ENCODE measurements at regions not wholly inside any gene's neighbourhood (a gene's known extent, or its start where the extent isn't known, plus 50 kb on each side); places are given as distances from the start of the nearest gene placed in this dataset.

GRCh38 chr11:87484566-87484965, 446.8 kb downstream of the TMEM135 start (continued):
- no peak for TF ChIP-seq ZBTB33 (IDR thresholded peaks at IDR 0.05)
- no peak for TF ChIP-seq TAF1 (conservative IDR thresholded peaks at IDR 0.05)
- no peak for TF ChIP-seq RXRA (IDR thresholded peaks at IDR 0.05)

- Histone ChIP-seq H3K9me3 (ENCODE audit: control insufficient read depth in 4 of 4, low read length in 3 of 4) (no peaks in the 10 kb centered on the region), H3K27ac (ENCODE audit: low read depth in 1 of 2, low read length in 2 of 2) (no peak overlapping the region), H3K4me1 (ENCODE audit: control insufficient read depth in 4 of 4, insufficient read depth in 4 of 4, low read length in 3 of 4) (no peaks in the 10 kb centered on the region), H3K9ac (ENCODE audit: low read depth in 1 of 2, low read length in 2 of 2) (no peak overlapping the region), H3K36me3 (ENCODE audit: control insufficient read depth in 4 of 4, insufficient read depth in 3 of 4, low read depth in 1 of 4, low read length in 3 of 4) (no peaks in the 10 kb centered on the region), H3K4me3 (ENCODE audit: low read depth in 1 of 3, low read length in 3 of 3) (no peak overlapping the region), H3K27me3 (ENCODE audit: control insufficient read depth in 4 of 4, insufficient read depth in 4 of 4, low read length in 3 of 4) (no peaks in the 10 kb centered on the region)
- WGBS, result 56% methylated on average over 2 of the region's 2 CpGs
- TF ChIP-seq SP1 (IDR thresholded peaks at IDR 0.05) (no peak), HNF4A (conservative IDR thresholded peaks at IDR 0.05) (no peak), ATF3 (IDR thresholded peaks at IDR 0.05) (no peak), REST (IDR thresholded peaks at IDR 0.05) (no peak), MAX (IDR thresholded peaks at IDR 0.05) (no peak), FOXA1 (IDR thresholded peaks at IDR 0.05) (no peak), JUND (IDR thresholded peaks at IDR 0.05) (no peak), FOXA2 (IDR thresholded peaks at IDR 0.05) (no peak), NR2F2 (IDR thresholded peaks at IDR 0.05) (no peak), GABPA (IDR thresholded peaks at IDR 0.05 in 1 of 2, conservative IDR thresholded peaks at IDR 0.05 in 1 of 2) (no peak), RAD21 (IDR thresholded peaks at IDR 0.05) (no peak), TAF1 (conservative IDR thresholded peaks at IDR 0.05) (no peak), RXRA (IDR thresholded peaks at IDR 0.05) (no peak), CTCF (IDR thresholded peaks at IDR 0.05; ENCODE audit: low read depth, low read length, missing input control) (no peak), ZBTB33 (IDR thresholded peaks at IDR 0.05) (no peak)
- DNase-seq (ENCODE audit: low spot score), result no peak
These were observed 439.6 kb downstream of the TMEM135 start for GRCh38 chr11:87477321-87477720.

Data from liver (tissue), 8 donors.